Suprapubic skin (tissue), 4 donors: ENCODE measurements at regions not wholly inside any gene's neighbourhood (a gene's known extent, or its start where the extent isn't known, plus 50 kb on each side); places are given as distances from the start of the nearest gene placed in this dataset.

ENCODE experiments used
- DNase-seq, 2 donors: peaks; one replicate each; pipeline ENCODE4 v3.0.0-alpha.2; 2019; ENCODE audit warnings: low spot score in 2 of 2
- H3K27ac ChIP-seq: fragments of 200-600 bp; sonication (generic); one replicate; pipeline ENCODE4 v1.5.1; 2019
- H3K27me3 ChIP-seq: fragments of 200-600 bp; sonication (generic); one replicate; pipeline ENCODE4 v1.5.1; 2019
- H3K36me3 ChIP-seq: fragments of 200-600 bp; sonication (generic); one replicate; pipeline ENCODE4 v1.5.1; 2019
- H3K4me1 ChIP-seq: fragments of 200-600 bp; sonication (generic); one replicate; pipeline ENCODE4 v1.5.1; 2019
- H3K4me3 ChIP-seq: fragments of 200-600 bp; sonication (generic); one replicate; pipeline ENCODE4 v1.5.1; 2019; ENCODE audit warnings: mild to moderate bottlenecking
- H3K9me3 ChIP-seq: fragments of 200-600 bp; sonication (generic); one replicate; pipeline ENCODE4 v1.5.1; 2019
- EP300 ChIP-seq: sonication (generic); formaldehyde crosslinking; IDR thresholded peaks from one replicate; pipeline ENCODE4 v1.6.1; 2017; ENCODE audit warnings: antibody characterized with exemption
- POLR2A ChIP-seq, 2 donors: fragments of 450-650 bp; IDR thresholded peaks; one replicate each; pipeline ENCODE4 v1.6.1; 2017; ENCODE audit warnings: antibody characterized with exemption in 2 of 2, mild to moderate bottlenecking in 2 of 2, moderate library complexity in 2 of 2
- POLR2AphosphoS5 ChIP-seq, 3 donors: sonication (generic); formaldehyde crosslinking; IDR thresholded peaks; one replicate each; pipeline ENCODE4 v1.6.1; 2017; ENCODE audit warnings: antibody characterized with exemption in 3 of 3
- WGBS: methylation state at CpG from one replicate; pipeline ENCODE4 v1.1.5; 2018; 5-methylcytosine and 5-hydroxymethylcytosine counted together
- TF ChIP-seq, protein P1 (sequence below), 2 donors: fragments of 200-600 bp in 1 of 2; fragments of 450-650 bp in 1 of 2; sonication (generic) in 1 of 2; IDR thresholded peaks; one replicate each; pipeline ENCODE4 v1.5.1; 2016 to 2019; ENCODE audit warnings: antibody characterized with exemption in 2 of 2, mild to moderate bottlenecking in 1 of 2, moderate library complexity in 1 of 2

DNA sequence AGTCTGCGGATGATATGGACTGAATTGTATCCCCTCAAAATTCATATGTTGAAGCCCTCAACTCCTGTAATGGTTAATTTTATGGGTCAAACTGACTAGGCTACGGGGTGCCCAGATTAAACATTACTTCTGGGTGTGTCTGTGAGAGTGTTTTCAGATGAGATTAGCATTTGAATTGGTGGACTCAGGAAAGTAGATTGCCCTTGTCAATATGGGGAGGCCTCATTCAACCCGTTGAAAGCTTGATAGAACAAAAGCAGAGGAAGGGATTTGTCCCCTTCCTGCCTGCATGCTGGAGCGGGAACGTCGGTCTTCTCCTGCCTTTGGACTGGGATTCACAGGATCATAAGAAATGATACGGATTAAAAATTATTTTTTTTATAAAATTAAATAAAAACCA lies 84.5 kb downstream of the BBS10 start:
- Histone ChIP-seq H3K9me3 (no peaks in the 10 kb centered on the region), H3K36me3 (no peaks in the 10 kb centered on the region), H3K27me3 (no peaks in the 10 kb centered on the region), H3K4me1 (peaks cover 40% of the 10 kb centered on the region), H3K4me3 (no peak overlapping the region), H3K27ac (no peak overlapping the region)
- no peak for DNase-seq
- WGBS = 89% methylated on average over 7 of the region's 7 CpGs
- TF ChIP-seq EP300 = no peak
- no peak for TF ChIP-seq POLR2A (IDR thresholded peaks at IDR 0.05)
- no peak for TF ChIP-seq POLR2AphosphoS5 (IDR thresholded peaks at IDR 0.05)
- TF ChIP-seq, protein P1, sequence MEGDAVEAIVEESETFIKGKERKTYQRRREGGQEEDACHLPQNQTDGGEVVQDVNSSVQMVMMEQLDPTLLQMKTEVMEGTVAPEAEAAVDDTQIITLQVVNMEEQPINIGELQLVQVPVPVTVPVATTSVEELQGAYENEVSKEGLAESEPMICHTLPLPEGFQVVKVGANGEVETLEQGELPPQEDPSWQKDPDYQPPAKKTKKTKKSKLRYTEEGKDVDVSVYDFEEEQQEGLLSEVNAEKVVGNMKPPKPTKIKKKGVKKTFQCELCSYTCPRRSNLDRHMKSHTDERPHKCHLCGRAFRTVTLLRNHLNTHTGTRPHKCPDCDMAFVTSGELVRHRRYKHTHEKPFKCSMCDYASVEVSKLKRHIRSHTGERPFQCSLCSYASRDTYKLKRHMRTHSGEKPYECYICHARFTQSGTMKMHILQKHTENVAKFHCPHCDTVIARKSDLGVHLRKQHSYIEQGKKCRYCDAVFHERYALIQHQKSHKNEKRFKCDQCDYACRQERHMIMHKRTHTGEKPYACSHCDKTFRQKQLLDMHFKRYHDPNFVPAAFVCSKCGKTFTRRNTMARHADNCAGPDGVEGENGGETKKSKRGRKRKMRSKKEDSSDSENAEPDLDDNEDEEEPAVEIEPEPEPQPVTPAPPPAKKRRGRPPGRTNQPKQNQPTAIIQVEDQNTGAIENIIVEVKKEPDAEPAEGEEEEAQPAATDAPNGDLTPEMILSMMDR (IDR thresholded peaks at IDR 0.05) = no peak

DNA sequence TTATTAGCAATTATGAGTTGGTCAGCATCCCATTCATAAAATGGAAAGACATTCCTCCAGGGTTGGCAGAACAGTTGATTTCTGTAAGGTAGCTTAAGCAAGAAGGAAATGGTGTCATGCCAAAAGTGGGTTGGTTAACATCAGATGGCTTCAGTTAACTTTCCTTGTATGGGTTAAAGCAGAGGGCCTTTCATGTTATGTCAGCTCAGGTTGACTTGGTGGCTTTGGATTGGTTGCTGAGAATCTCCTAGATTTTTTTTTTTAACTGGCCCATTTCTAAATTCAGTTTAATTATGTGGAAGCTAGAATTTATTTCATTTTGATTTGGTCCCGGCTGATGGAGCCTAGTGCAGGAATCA lies 87.8 kb downstream of the BBS10 start:
- Histone ChIP-seq H3K4me3 (no peak overlapping the region), H3K27ac (peak overlapping the region; percentile 87), H3K9me3 (no peaks in the 10 kb centered on the region), H3K4me1 (peaks cover 30% of the 10 kb centered on the region), H3K36me3 (no peaks in the 10 kb centered on the region), H3K27me3 (no peaks in the 10 kb centered on the region)
- TF ChIP-seq EP300 (no peak), POLR2AphosphoS5 (IDR thresholded peaks at IDR 0.05) (no peak), POLR2A (IDR thresholded peaks at IDR 0.05) (no peak)
- TF ChIP-seq, protein P1 (IDR thresholded peaks at IDR 0.05) = no peak
- DNase-seq = no peak
- WGBS = 42% methylated on average over 1 of the region's 1 CpG

DNA sequence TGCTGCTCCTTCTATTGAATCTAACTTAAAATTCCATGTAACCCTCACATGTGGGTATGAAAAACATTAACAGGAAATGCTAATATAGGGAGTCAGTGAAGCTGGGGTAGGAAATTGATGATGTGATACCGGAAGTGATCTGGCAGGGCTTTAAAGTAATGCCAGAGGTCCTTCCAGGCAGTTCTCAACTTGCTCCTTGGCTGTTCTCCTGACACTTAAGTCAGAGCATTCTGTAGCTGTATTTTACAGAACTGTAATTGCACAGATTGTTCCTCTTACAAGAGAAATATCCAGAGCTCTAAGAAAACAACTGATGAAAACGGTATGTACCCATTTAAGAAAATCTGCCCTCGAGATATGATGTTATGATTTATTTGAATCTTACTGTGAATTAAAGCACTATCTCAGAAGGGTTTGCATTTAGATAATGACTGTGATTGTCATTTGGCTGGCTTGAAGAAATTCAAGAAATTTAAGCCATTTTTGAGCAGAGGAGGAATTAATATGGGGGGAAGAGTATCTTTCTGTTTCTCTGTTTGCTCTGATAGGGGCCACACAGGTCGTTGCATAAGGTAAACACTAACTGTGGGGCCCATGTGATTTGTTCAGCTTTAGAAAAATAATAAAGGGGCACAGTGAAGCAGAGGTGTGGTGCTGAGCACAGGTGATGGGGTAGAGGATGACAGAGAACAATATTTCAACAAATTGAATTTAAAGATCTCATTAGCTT lies 88.4 kb downstream of the BBS10 start:
- no peak for DNase-seq

DNA sequence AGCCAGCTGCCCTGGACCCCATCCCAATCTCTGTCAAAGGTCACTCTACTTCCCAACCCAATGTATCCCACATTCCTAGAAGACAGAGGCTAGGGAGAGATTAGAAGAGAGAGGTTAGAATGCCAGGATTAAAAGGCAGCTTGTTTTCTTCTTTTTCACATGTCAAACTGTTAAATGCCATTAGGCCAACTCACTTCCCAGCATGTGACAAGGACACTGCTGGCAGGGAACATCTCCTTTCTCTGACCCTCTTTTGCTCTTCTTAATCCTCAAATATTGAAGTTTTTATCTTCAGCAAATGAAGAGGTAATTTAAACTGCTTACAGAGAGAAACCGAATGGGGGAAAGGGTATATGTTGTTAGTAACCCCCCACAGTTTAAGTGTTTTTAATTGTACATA lies 89.1 kb downstream of the BBS10 start:
- Histone ChIP-seq H3K9me3 (no peaks in the 10 kb centered on the region), H3K27me3 (no peaks in the 10 kb centered on the region), H3K36me3 (no peaks in the 10 kb centered on the region), H3K4me3 (no peak overlapping the region), H3K4me1 (peaks cover 24% of the 10 kb centered on the region), H3K27ac (peak overlapping the region; percentile 87)
- TF ChIP-seq, protein P1 (IDR thresholded peaks at IDR 0.05) = no peak
- TF ChIP-seq EP300 (no peak), POLR2AphosphoS5 (IDR thresholded peaks at IDR 0.05) (no peak), POLR2A (IDR thresholded peaks at IDR 0.05) (no peak)
- 67% methylated on average over 1 of the region's 1 CpG for WGBS
- DNase-seq = no peak

More for the DNA sequence above, 88.4 kb downstream of the BBS10 start:
- Histone ChIP-seq H3K4me1 (peaks cover 25% of the 10 kb centered on the region), H3K36me3 (no peaks in the 10 kb centered on the region), H3K4me3 (no peak overlapping the region), H3K27me3 (no peaks in the 10 kb centered on the region), H3K27ac (peak overlapping the region; percentile 87), H3K9me3 (no peaks in the 10 kb centered on the region)
- 11% methylated on average over 4 of the region's 4 CpGs for WGBS
- TF ChIP-seq POLR2AphosphoS5 (IDR thresholded peaks at IDR 0.05) = peak in 1 of 3 donors; percentile 10
- no peak for TF ChIP-seq POLR2A (IDR thresholded peaks at IDR 0.05)
- TF ChIP-seq, protein P1 (IDR thresholded peaks at IDR 0.05) = no peak
- TF ChIP-seq EP300 = peak; percentile 63

DNA sequence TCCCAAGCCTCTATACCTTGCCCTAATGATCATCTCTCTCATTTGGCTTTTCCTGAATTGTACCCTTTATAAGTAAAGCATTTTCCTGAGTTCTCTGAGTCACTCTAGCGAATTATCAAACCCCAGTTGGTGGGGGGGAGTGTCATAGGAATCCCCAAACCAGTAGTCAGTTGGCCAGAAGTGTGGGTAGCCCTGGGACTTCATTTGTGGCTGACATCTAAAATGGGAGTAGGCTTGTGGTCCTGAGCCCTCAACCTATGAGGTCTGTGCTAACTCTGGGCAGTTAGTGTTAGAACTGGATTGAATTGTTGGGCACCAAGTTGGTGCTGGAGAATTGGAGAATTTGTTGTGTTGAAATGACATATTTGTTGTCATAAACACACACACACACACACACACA lies 91.3 kb downstream of the BBS10 start:
- H3K9me3 ChIP-seq = no peaks in the 10 kb centered on the region
- WGBS = 83% methylated on average over 1 of the region's 1 CpG
- H3K27ac ChIP-seq = no peak overlapping the region
- TF ChIP-seq, protein P1 (IDR thresholded peaks at IDR 0.05) = no peak
- TF ChIP-seq POLR2A (IDR thresholded peaks at IDR 0.05) (no peak), EP300 (no peak), POLR2AphosphoS5 (IDR thresholded peaks at IDR 0.05) (no peak)
- no peaks in the 10 kb centered on the region for H3K36me3 ChIP-seq
- no peak for DNase-seq
- H3K27me3 ChIP-seq = no peaks in the 10 kb centered on the region
- H3K4me1 ChIP-seq = peaks cover 24% of the 10 kb centered on the region
- H3K4me3 ChIP-seq = no peak overlapping the region
